ENCODE measurements at regions not wholly inside any gene's neighbourhood (a gene's known extent, or its start where the extent isn't known, plus 50 kb on each side); places are given as distances from the start of the nearest gene placed in this dataset.

DNA sequence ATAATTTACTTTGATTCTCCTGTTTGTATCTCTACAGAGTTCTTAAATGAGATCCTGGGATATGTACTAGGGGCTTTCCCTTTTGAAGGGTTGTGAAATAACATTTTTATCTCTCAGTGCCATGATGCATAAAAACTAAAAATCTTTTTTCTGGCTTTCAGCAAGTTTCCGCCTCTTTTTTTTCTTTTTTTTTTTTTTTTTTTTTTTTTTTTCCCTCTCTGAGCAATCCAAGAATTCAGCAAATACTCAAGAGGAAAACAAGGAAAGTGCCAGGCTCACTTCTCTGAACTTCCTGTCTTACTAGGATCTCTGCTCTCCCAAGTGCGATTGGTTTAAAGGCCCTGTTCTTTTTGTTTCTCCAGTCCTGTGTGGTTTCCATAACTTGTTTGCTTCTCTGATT is 79.9 kb downstream of the HYCC1 start:
- Histone ChIP-seq H3K9ac (ENCODE audit: low read length) (no peak overlapping the region), H3K4me1 (ENCODE audit: control insufficient read depth in 2 of 2, insufficient read depth in 2 of 2, low read length in 2 of 2) (no peaks in the 10 kb centered on the region), H4K20me1 (ENCODE audit: control insufficient read depth, insufficient read depth, low read length, poor library complexity, severe bottlenecking) (no peaks in the 10 kb centered on the region), H3K36me3 (replicated peaks in 1 of 2; ENCODE audit: control extremely low read depth in 1 of 2, control insufficient read depth in 1 of 2, extremely low read depth in 1 of 2, insufficient read depth in 2 of 2, low read length in 1 of 2) (no peaks in the 10 kb centered on the region), H3K27me3 (replicated peaks in 1 of 4; ENCODE audit: control extremely low read depth in 1 of 4, control insufficient read depth in 3 of 4, insufficient read depth in 4 of 4, low read length in 3 of 4) (no peaks in the 10 kb centered on the region), H3K4me3 (ENCODE audit: control extremely low read depth in 1 of 5, extremely low read depth in 1 of 5, insufficient read depth in 1 of 5, low read depth in 2 of 5, low read length in 4 of 5) (no peak overlapping the region), H3K79me2 (ENCODE audit: control insufficient read depth, insufficient read depth, low read length) (no peaks in the 10 kb centered on the region), H3K9me3 (ENCODE audit: control extremely low read depth in 1 of 3, control insufficient read depth in 2 of 3, insufficient read depth in 1 of 3, low read length in 2 of 3) (no peaks in the 10 kb centered on the region), H3K27ac (ENCODE audit: low read length in 2 of 2) (no peak overlapping the region), H2AFZ (ENCODE audit: insufficient read depth, low read depth, low read length, poor library complexity, severe bottlenecking) (no peak overlapping the region), H3K4me2 (replicated peaks; ENCODE audit: low read depth, low read length, poor library complexity, severe bottlenecking) (no peak overlapping the region)
- H3K9me3 Mint-ChIP-seq (ENCODE audit: insufficient read depth): no peaks in the 10 kb centered on the region
- intact Hi-C loops (cut with micrococcal nuclease): no loop called here
- ATAC-seq (ENCODE audit: low read depth): no peak
- no peaks in the 10 kb centered on the region for H3K27me3 Mint-ChIP-seq
- no peak overlapping the region for H3K27ac Mint-ChIP-seq
- no peak for TF ChIP-seq EZH2 (IDR thresholded peaks at IDR 0.05; ENCODE audit: borderline replicate concordance, insufficient read depth, low read depth, low read length, poor library complexity, severe bottlenecking)
- TF ChIP-seq, protein P1, sequence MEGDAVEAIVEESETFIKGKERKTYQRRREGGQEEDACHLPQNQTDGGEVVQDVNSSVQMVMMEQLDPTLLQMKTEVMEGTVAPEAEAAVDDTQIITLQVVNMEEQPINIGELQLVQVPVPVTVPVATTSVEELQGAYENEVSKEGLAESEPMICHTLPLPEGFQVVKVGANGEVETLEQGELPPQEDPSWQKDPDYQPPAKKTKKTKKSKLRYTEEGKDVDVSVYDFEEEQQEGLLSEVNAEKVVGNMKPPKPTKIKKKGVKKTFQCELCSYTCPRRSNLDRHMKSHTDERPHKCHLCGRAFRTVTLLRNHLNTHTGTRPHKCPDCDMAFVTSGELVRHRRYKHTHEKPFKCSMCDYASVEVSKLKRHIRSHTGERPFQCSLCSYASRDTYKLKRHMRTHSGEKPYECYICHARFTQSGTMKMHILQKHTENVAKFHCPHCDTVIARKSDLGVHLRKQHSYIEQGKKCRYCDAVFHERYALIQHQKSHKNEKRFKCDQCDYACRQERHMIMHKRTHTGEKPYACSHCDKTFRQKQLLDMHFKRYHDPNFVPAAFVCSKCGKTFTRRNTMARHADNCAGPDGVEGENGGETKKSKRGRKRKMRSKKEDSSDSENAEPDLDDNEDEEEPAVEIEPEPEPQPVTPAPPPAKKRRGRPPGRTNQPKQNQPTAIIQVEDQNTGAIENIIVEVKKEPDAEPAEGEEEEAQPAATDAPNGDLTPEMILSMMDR (IDR thresholded peaks at IDR 0.05): no peak
- DNase-seq: no peak
- no peaks in the 10 kb centered on the region for H3K4me1 Mint-ChIP-seq
- WGBS (ENCODE audit: insufficient coverage): 100% methylated on average over 1 of the region's 2 CpGs
- H3K4me3 Mint-ChIP-seq: no peak overlapping the region
- ChIA-PET CTCF (no interaction called here), POLR2A (no interaction called here)

DNA sequence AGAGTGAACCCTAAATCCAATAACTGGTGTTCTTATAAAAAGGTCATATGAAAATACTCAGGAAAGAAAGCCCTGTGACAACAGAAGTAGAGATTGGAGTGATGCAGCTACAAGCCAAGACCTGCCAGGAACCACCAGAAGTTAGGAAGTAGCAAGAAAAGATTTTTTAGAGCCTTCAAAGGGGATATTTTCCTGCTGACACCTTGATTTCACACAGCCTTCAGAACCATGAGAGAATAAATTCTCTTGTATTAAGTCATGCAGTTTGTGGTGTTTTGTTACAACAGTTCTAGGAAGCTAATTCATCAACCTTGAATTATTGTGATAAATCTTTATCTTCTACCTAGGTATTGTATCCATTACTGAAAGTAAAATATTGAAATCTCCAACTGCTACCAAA is 81.0 kb downstream of the HYCC1 start:
- Histone ChIP-seq H3K27ac (ENCODE audit: low read length in 2 of 2) (no peak overlapping the region), H3K9ac (ENCODE audit: low read length) (no peak overlapping the region), H3K4me2 (replicated peaks; ENCODE audit: low read depth, low read length, poor library complexity, severe bottlenecking) (no peak overlapping the region), H4K20me1 (ENCODE audit: control insufficient read depth, insufficient read depth, low read length, poor library complexity, severe bottlenecking) (no peaks in the 10 kb centered on the region), H3K36me3 (replicated peaks in 1 of 2; ENCODE audit: control extremely low read depth in 1 of 2, control insufficient read depth in 1 of 2, extremely low read depth in 1 of 2, insufficient read depth in 2 of 2, low read length in 1 of 2) (no peaks in the 10 kb centered on the region), H3K4me3 (ENCODE audit: control extremely low read depth in 1 of 5, extremely low read depth in 1 of 5, insufficient read depth in 1 of 5, low read depth in 2 of 5, low read length in 4 of 5) (no peak overlapping the region), H3K9me3 (ENCODE audit: control extremely low read depth in 1 of 3, control insufficient read depth in 2 of 3, insufficient read depth in 1 of 3, low read length in 2 of 3) (no peaks in the 10 kb centered on the region), H2AFZ (ENCODE audit: insufficient read depth, low read depth, low read length, poor library complexity, severe bottlenecking) (no peak overlapping the region), H3K4me1 (ENCODE audit: control insufficient read depth in 2 of 2, insufficient read depth in 2 of 2, low read length in 2 of 2) (no peaks in the 10 kb centered on the region), H3K79me2 (ENCODE audit: control insufficient read depth, insufficient read depth, low read length) (no peaks in the 10 kb centered on the region), H3K27me3 (replicated peaks in 1 of 4; ENCODE audit: control extremely low read depth in 1 of 4, control insufficient read depth in 3 of 4, insufficient read depth in 4 of 4, low read length in 3 of 4) (no peaks in the 10 kb centered on the region)
- no peak for DNase-seq
- no peak for ATAC-seq (ENCODE audit: low read depth)
- Mint-ChIP-seq H3K4me3 (no peak overlapping the region), H3K4me1 (no peaks in the 10 kb centered on the region), H3K9me3 (ENCODE audit: insufficient read depth) (no peaks in the 10 kb centered on the region), H3K27me3 (no peaks in the 10 kb centered on the region), H3K27ac (no peak overlapping the region)
- POLR2A ChIA-PET: no interaction called here
- no peak for TF ChIP-seq EZH2 (IDR thresholded peaks at IDR 0.05; ENCODE audit: borderline replicate concordance, insufficient read depth, low read depth, low read length, poor library complexity, severe bottlenecking)
- TF ChIP-seq, protein P1 (IDR thresholded peaks at IDR 0.05): no peak
- CTCF ChIA-PET: no interaction called here
- intact Hi-C loops (cut with micrococcal nuclease): no loop called here

Measured in B cell (primary cell).